Activated CD4-positive, alpha-beta T cell treated with anti-CD3 and anti-CD28 coated beads, Interleukin-2, amount 50 U/mL, for 1 hour (primary cell): ENCODE measurements at regions not wholly inside any gene's neighbourhood (a gene's known extent, or its start where the extent isn't known, plus 50 kb on each side); places are given as distances from the start of the nearest gene placed in this dataset.
"Not testable (repeated sequence)": the region's sequence is repeated elsewhere in the genome, so short reads cannot be mapped to it uniquely, and the experiment has no call there.

Experiments
- DNase-seq: peaks from one replicate; pipeline ENCODE4 v3.0.0-alpha.2; 2020

DNA sequence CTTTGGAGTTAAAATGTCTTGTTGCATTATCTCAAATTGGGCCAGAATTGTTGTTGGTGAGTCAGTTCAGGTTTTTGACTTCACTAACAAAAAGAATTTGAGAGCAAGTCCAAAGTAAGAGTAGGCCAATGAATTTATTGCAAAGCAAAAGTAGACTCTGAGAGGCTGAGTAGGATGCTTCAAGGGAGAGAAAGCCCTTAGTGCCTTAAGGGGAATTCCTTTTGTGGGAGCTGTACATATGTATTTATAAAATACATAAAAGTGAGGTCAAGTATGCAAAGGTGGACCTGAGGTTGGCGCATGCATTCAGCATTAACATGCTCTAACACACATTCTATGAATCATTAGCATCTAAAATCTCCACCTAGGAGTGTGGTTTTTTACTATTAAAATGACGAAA lies 565.4 kb downstream of the GRXCR1 start:
- DNase-seq: no peak

- DNase-seq: no peak
Measured at GRCh38 chr4:43458293-43458692, 565.8 kb downstream of the GRXCR1 start.

DNA sequence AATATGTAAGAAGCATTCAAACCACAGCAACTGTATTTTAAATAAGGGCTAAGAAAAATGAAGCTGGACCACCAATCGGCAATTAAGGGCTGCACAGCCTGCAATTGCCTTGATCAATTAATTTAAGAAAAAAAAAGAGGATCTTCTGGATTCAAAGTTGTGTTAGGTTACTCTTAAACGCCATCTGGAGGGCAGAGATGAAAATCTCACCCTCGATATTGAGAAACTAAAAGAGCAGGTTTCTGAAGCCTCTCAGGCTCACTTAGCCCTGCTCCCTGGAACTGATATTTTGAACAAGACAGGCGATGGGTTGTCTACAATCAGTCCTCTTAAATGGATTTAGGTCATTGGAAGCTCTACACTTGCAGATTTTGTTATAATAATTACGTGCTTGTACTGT lies 579.4 kb downstream of the GRXCR1 start:
- no peak for DNase-seq

DNA sequence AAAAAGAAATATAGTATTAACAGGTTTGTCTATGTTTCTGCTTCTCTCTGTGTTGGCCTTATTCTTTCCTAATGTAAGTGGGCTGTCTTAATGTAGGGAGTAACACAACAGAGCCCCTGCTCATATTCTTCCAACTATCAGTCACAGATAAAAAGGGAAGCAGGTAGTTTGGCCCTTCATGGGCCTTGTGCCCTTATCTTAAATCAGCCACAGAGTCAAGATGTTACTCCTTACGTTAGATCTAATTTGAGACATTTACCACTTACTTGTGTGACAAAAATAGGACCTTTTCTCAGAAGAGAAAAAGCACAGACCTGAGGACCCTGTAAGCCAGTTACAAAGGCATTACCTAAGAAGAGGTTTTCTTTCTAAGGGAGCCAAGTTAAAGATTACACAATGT lies 589.0 kb downstream of the GRXCR1 start:
- no peak for DNase-seq

DNA sequence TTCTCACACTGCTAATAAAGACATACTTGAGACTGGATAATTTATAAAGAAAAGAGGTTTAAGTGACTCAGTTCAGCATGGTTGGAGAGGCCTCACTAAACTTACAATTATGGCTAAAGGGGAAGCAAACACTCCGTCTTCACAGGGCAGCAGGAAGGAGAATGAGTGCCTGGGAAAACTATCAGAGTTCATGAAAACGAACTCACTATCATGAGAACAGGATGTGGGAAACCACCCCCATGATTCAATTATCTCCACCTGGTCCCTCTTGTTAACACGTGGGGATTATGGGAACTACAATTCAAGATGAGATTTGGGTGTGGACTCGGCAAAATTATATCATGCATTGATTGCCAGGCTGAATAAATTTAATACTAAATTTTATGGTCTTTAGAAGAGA lies 592.7 kb downstream of the GRXCR1 start:
- DNase-seq: no peak

- DNase-seq: no peak
Measured at GRCh38 chr4:43496188-43496587, 603.7 kb downstream of the GRXCR1 start.

GRCh38 chr4:43496602-43497001 lies 604.1 kb downstream of the GRXCR1 start:
- no peak for DNase-seq

DNA sequence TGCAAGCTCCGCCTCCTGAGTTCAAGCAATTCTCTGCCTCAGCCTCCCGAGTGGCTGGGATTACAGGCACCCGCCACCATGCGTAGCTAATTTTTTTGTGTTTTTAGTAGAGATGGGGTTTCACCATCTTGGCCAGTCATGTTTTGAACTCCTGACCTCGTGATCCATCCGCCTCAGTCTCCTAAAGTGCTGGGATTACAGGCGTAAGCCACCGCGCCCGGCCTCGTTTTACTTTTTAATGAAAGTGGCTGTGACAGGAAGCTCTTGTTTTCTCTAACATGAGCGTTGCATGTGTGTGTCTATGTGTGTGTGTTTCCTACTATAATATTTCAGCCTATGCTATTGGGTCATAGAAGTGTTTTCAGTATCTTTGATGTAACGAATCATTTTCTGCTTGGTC lies 613.3 kb downstream of the GRXCR1 start:
- DNase-seq: not testable (repeated sequence)

DNA sequence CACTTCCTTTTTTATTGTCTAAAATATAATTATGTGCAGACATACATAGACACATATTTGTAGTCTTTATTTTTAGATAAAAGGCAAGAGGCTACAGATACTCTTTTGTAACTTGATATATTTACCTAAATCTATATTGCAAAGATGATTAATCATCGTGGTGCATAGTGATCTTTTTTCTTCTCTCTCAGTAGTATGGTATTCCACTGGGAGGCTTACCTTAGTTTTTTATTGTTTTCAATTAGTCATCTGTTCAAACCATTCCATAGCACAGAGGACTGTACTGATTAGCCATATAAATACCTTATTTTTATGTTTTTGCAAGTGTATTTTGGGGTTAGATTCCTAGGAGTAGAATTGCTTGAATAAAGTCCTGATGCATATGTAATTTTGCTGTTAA lies 619.7 kb downstream of the GRXCR1 start:
- DNase-seq: no peak

DNA sequence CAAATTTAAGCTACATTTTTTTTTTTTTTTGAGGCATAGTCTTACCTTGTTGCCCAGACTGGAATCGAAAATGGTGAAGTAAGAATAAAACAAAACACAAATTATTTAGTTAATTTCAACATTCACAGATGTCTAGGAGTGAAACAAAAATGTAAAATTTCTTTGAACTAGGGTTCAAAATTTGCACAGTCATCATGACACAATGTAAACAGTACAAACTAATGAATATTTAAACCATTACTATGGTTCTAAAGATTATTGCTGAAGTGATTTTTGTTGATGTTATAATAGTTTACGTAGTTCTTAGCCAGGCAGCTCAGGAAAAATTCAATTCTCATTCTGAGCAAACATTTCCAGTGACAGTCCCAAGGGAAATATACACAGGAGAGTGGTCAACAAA lies 633.1 kb downstream of the GRXCR1 start:
- no peak for DNase-seq

DNA sequence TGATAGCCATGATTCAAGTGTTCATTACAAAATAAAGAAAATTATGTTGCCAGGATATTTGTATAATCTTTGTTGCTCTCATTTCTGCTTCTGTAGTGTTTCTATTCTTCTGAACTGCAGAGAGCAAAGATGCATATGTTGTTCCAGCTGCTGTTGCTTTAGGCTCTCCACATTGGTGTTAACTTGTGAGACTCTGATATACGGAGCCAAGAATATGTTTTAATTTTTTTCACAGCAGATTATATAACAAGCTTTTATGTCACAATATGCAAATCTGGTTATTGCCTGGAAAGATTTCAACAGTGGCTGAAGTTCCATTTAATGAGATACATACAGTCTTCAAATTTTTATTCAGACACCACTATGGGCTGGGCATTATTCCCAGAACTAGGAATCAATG lies 655.0 kb downstream of the GRXCR1 start:
- DNase-seq: no peak

GRCh38 chr4:43550981-43551627 lies 658.6 kb downstream of the GRXCR1 start:
- no peak for DNase-seq

- DNase-seq: no peak
Measured at GRCh38 chr4:43556262-43556661, 663.7 kb downstream of the GRXCR1 start.

GRCh38 chr4:43560047-43560446 lies 667.5 kb downstream of the GRXCR1 start:
- no peak for DNase-seq

- no peak for DNase-seq
Measured at GRCh38 chr4:43564107-43564506, 671.6 kb downstream of the GRXCR1 start.

DNA sequence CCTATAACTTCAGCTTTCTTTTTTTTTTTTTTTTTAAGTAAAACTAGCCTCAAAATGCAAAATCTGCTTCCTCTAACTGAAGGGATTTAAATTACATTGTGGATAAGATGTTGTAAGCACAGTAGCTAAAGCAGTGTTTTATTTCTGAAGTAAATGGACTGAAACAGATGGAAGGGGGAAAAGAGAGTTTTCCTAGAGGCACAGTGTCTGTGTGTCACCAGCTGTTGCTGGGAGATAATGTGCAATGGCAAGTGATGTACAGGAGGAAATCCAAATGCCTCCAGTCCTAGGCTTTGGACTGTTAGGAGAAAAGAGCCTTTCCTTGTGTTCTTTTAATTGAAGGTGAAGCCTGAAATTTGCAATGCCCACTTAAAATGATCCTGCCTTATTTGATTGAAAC lies 672.1 kb downstream of the GRXCR1 start:
- no peak for DNase-seq

- no peak for DNase-seq
Measured at GRCh38 chr4:43567644-43568043, 675.1 kb downstream of the GRXCR1 start.

- DNase-seq: no peak
Measured at GRCh38 chr4:43586813-43587212, 694.3 kb downstream of the GRXCR1 start.

GRCh38 chr4:43587758-43588157 lies 695.2 kb downstream of the GRXCR1 start:
- DNase-seq: no peak

DNA sequence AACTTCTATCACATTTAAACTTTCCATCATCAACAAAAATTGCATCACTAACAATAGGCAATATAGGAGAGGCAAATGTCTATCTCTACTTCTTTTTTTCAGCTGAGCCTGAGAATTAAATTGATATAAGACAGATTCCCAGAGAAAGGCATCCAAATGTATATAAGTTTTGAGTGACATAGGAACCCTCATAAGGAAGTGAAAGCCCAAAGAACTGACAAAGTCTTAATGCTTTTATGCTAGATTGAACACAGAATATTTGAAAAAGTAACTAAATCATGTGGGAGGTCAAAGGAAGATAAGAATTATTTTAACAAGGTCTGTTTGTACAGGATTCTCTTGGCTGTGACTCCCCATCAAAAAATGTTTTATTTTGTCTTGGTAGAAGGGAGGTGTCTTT lies 714.9 kb downstream of the GRXCR1 start:
- DNase-seq: no peak

DNA sequence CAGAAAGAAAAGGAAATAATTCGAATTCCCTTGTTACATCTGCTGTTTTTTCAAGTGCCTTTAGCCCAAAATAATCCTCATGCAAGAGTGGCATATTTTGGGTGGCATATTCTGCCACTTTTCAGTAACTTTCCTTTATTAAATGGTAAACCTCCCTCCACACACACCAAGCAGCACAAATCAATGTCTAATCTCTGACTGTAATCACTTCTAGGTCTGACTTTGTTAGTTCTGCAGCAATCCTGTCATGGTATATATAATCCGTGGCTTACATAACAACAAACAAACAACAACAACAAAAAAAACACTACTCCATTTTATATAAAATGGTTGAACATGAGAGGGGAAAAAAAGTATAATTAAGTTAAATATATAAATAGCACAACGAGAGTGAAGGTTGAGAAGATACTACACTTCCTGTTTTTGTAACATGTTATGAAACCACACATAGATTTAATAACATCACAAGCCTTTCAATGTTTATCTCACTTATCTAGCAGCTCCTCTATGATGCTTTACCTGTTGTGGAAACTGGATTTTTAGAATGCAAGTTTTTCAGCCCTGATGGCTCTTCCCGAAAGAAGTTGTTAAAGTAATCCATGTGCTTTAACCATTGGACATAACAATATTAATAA lies 715.4 kb downstream of the GRXCR1 start:
- DNase-seq: no peak

GRCh38 chr4:43619219-43619618 lies 726.7 kb downstream of the GRXCR1 start:
- no peak for DNase-seq

DNA sequence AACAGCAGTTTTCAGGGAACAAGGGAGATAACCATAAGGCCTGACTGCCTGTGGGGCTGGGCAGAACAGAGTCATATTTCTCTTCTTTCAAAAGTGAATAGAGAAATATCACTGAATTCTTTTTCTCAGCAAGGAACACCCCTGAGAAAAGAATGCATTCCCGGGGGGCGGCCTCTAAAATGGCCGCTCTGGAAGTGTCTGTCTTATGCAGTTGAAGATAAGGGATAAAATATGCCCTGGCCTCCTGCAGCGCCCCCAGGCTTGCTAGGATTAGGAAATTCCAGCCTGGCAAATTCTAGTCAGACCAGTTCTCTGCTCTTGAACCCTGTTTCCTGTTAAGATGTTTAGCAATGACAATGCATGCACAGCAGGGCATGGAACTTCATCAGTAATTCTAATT lies 745.4 kb downstream of the GRXCR1 start:
- not testable (repeated sequence) for DNase-seq

DNA sequence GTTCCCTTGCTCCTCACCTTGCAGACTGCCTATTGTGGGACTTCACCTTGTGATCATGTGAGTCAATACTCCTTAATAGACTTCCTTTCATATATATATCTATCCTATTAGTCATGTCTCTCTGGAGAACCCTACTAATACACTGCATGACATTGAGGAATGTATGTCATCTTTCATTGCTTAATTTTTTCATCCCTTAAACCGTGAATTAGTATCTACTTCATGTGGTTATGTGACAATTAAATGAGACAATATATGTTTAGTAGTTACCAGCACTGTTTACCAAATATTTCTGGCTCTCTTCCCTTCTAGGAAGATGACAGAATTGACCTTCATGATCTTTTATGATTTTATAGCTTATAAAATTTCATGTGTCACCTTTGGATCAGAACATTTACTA lies 759.5 kb downstream of the GRXCR1 start:
- DNase-seq: no peak

DNA sequence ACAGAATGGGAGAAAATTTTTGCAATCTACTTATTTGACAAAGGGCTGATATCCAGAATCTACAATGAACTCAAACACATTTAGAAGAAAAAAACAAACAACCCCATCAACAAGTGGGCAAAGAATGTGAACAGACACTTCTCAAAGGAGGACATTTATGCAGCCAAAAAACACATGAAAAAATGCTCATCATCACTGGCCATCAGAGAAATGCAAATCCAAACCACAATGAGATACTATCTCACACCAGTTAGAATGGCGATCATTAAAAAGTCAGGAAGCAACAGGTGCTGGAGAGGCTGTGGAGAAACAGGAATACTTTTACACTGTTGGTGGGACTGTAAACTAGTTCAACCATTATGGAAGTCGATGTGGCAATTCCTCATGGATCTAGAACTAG lies 767.0 kb downstream of the GRXCR1 start:
- not testable (repeated sequence) for DNase-seq
